ENCODE measurements at regions not wholly inside any gene's neighbourhood (a gene's known extent, or its start where the extent isn't known, plus 50 kb on each side); places are given as distances from the start of the nearest gene placed in this dataset.

DNA sequence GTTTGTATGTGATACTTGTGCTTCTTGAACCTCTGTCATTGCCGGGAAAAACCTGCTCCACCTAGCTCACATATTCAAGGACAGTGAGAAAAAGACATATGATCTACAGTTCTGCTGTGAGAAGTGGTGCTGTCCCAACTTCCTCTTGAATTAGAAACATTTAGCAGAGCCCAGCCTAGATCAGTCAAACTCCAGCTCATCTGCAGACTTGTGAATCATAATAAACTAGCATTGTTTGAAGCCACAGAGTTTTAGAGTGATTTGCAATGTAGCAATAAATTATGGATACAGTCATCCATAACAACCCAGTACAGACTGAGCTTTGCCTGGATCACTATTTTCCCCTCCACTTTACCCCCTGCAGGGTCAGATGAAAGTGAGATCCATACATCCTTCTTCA lies 497.8 kb downstream of the PLA2G4A start:
- DNase-seq: no peak

DNA sequence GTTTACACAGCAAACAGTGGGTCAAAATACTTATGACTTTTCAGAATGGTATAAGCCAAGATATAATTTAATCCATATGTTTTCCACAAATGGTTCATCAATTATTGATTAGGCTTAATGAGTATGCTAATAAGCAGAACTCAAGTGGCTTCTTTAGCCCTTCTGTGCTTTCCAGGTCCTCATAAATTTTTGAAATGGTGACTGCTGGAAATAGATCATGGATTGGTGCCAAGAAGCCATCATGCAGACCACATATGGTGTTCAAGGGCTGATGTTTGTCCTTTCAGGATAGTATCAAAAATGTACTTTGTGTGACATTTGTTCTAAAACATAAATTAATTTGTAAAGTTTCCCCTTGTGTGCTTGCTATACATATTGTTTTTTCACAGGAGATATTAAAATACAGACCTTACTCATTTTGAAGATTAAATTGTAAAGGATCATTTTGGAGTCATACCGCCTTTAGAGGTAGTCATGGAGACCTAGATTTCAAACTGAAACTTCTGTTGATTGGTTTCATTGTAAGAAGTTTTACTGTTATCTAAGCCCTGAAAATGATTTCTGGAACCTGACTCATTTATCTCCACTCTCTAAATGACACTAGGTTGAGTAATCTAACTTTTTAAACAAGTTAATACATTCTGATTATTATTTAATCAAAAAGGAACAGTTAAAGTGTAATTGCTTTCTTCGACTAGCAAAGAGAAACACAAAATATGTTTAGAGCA lies 507.9 kb downstream of the PLA2G4A start:
- no peak for DNase-seq

GRCh38 chr1:187338762-187339412 lies 510.1 kb downstream of the PLA2G4A start:
- DNase-seq: no peak

DNA sequence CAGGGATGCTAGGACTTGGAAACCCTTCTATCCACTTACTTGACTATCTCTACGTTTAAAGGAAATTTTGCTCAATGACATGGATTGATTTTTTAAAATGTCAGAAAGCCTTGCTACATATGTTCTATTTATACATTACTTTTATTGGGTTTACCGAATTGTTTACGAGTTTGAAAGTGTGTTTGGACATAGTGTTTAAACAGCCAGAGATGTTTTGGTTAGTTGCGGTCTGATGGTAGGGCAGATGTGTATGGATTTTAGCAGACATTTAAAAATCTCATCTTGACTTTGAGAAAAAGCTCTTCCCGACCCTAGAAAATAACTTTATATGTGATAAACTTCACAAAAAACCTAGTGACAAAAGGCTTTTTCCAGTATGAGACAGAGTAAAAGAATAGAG lies 513.7 kb downstream of the PLA2G4A start:
- DNase-seq: no peak

DNA sequence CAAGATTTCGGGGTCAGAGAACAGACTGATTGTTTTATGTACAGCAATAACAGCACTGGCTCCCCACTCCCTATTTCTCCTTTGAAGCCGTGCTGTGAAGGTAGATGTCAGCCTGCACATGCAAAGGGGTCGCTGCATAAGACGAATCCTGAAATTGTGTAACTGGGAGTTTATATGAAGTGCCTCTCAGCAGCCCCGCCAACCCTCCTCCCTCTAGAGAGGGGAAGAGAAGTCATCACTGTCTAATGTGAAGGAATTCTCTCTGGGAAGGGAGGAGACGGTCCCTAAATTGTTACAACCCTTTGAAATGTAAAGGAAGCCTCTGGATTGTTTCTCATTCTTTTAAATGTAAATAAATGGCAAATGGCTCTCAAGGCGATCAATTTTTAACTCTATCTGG lies 545.3 kb downstream of the PLA2G4A start:
- no peak for DNase-seq

- no peak for DNase-seq
Observed at GRCh38 chr1:187374742-187375141, 546.0 kb downstream of the PLA2G4A start.

- no peak for DNase-seq
Observed at GRCh38 chr1:187383366-187383765, 554.6 kb downstream of the PLA2G4A start.

GRCh38 chr1:187384504-187384903 lies 555.8 kb downstream of the PLA2G4A start:
- DNase-seq: no peak

DNA sequence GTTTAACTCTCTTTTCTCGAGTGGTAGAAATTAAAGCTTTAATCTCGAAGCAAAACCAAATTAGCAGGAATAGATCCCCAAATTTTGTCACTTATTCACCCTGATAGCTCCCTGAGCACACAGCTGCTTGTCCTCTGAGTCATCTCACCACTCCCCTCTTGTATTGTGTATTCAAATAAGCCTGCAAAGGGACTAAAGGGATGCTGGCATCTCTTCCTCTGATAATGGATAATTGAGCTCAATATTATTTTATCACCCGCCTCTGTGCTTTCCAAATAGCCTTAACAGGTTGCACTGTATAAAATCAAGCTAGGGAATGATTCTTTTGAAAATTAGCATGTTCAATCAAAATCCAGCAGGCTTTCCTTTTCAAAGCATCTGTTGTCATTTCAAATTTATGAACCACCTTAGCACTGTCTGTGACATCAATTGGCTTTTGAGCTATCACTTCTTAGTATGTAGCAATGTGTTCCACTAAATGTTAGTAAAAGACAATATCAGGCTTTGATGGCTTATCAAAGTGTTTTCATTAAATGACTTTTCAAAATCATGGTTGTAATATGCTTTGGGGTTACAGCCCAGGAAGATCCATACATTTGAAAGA lies 561.6 kb downstream of the PLA2G4A start:
- no peak for DNase-seq

GRCh38 chr1:187396226-187396625 lies 567.5 kb downstream of the PLA2G4A start:
- no peak for DNase-seq

DNA sequence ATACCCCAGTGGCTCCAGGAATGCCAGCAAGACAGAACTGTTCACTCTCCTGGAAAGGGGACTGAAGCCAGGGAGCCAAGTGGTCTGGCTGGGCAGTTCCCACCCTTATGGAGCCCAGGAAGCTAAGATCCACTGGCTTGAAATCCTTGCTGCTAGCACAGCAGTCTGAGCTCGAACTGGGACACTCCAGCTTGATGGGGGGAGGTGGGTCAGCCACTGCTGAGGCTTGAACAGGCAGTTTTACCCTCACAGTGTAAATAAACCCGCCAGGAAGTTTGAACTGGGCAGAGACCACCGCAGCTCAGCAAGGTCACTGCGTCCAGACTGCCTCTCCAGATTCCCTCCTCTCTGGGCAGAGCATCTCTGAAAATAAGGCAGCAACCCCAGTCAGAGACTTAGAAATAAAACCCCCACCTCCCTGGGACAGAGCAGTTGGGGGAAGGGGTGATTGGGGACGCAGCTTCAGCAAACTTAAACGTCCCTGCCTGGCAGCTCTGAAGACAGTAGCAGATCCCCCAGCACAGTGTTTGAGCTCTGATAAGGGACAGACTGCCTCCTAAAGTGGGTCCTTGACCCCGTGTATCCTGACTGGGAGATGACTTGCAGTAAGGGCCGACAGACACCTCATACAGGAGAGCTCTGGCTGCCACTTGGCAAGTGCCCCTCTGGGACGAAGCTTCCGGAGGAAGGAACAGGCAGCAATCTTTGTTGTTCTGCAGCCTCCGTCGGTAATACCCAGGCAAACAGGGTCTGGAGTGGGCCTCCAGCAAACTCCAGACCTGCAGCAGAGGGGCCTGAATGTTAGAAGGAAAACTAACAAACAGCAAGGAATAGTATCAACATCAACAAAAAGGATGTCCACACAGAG lies 568.4 kb downstream of the PLA2G4A start:
- no peak for DNase-seq

DNA sequence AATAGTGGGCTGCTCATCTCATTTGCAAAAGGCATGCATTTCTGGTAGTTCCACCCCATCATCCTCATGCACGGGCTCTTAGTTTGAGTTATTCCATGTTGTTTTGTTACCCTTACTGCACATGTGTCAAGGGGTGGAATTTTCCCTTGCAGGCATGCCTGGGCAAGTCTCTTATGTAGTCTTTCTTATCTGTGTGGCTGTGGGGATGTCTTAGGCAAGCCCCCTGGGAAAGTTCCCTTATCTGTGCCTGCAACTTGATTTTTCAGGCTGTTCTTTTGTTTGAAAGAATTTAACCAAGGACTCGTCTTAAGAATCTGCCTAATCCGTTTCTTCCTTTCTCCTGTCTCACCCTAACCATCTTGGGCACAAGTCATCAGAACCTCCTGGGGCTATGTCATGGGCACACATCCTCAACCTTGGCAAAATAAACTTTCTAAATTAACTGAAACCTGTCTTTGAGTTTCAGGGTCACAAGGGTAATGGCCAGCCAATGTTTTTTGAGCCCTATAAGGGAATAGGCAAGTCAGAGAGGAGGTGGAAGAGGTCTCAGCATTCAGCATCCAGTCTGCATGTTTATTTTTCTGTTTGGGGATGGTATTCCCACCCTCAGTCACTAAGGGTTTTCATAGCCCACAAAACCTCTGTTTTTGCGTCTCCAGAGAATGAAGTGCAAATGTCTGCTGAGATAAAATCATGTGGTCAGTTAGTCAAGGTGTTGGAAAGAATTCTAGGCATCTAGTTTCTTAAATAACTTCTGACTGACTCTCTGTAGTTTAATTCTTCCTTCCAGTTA lies 579.7 kb downstream of the PLA2G4A start:
- DNase-seq: no peak

- no peak for DNase-seq
Observed at GRCh38 chr1:187409341-187409740, 580.6 kb downstream of the PLA2G4A start.

- DNase-seq: no peak
Observed at GRCh38 chr1:187411118-187411517, 582.4 kb downstream of the PLA2G4A start.

GRCh38 chr1:187413405-187414169 lies 584.8 kb downstream of the PLA2G4A start:
- DNase-seq: no peak

DNA sequence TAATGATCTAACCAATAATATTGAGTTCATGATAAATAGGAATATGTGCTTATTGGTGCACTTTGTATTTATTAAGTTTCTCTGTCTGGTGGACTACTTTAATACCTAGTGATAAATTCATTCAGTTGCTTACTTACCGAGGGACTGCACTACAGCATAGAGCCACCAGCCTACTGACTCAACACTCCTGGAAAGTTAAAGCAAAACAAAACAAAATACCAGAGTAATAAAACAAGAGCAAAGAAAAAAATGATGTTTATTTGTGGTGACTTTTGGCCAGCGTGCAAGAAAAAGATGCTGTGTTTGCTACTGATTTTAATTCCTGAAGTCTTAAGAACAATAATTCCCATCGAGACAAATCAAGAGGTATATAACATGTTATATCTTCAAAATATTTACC lies 586.3 kb downstream of the PLA2G4A start:
- DNase-seq: no peak

- DNase-seq: no peak
Observed at GRCh38 chr1:187417520-187417919, 588.8 kb downstream of the PLA2G4A start.

- DNase-seq: no peak
Observed at GRCh38 chr1:187433598-187433997, 604.8 kb downstream of the PLA2G4A start.

- no peak for DNase-seq
Observed at GRCh38 chr1:187442603-187443002, 613.9 kb downstream of the PLA2G4A start.

DNA sequence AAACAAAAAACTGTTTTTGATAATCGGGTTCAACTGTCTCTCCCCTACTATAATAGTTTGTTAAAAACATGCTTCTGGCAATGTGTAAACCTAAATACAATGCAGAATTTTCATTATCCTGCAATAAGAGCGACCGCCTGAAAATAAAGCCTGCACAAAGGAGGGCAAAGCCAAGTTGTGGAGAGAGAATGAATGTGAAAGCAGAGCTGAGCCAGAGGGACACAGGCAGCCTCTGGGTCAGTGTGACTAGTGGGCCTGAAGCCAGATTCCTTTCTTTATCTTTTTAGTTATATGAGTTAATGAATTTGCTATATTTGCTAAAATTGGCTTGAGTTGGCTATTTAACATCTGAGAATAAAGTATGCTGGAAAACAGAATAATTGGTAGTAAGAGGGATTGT lies 615.2 kb downstream of the PLA2G4A start:
- no peak for DNase-seq

- DNase-seq: no peak
Observed at GRCh38 chr1:187445066-187445465, 616.3 kb downstream of the PLA2G4A start.

DNA sequence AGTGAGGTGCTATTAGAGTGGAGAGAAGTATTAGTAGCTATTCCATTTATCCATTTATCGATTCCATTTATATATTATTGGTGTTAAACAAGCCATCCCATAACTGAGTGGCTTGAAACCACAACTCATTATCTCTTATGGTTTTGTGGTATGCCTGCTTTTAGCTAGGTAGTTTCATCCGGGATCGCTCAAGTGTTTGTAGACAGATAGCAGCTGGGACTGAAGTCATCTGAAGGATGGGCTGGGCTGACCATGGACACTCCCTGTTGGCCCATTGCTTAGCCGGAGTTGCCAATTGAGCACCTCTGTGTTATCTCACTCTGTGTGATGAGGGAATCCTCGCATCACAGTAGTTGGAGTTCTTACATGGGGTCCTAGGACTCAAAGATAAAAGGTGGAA lies 622.5 kb downstream of the PLA2G4A start:
- DNase-seq: no peak
